Activated B cell treated with CpG ODN at 0.5 μM for 24 hours (primary cell): ENCODE measurements at regions not wholly inside any gene's neighbourhood (a gene's known extent, or its start where the extent isn't known, plus 50 kb on each side); places are given as distances from the start of the nearest gene placed in this dataset.

Experiments
- ATAC-seq: fragments of 200-7000 bp; cut with Tn5 transposase; one replicate; pipeline ENCODE4 v1.10.0; 2021; ENCODE audit warnings: low read depth, mild to moderate bottlenecking, moderate library complexity
- CTCF ChIA-PET: fragments of 350-600 bp; sonication (Branson Sonifier 250); formaldehyde crosslinking; loops from one replicate; lab custom pipeline; 2021; ENCODE audit warnings: antibody characterized with exemption; lab: Charles Lee
- POLR2A ChIA-PET: fragments of 350-600 bp; sonication (Branson Sonifier 250); formaldehyde crosslinking; loops from one replicate; lab custom pipeline; 2021; ENCODE audit warnings: antibody characterized with exemption; lab: Charles Lee
- DNase-seq: peaks from one replicate; pipeline ENCODE4 v3.0.0; 2022
- H3K27ac Mint-ChIP-seq: one replicate; pipeline ENCODE4 v1.8.0; 2020; ENCODE audit warnings: mixed read lengths
- H3K27me3 Mint-ChIP-seq: one replicate; pipeline ENCODE4 v1.8.0; 2021; ENCODE audit warnings: mixed read lengths
- H3K36me3 Mint-ChIP-seq: one replicate; pipeline ENCODE4 v1.8.0; 2021; ENCODE audit warnings: low read depth, mixed read lengths
- H3K4me1 Mint-ChIP-seq: one replicate; pipeline ENCODE4 v1.8.0; 2021; ENCODE audit warnings: mixed read lengths
- H3K4me3 Mint-ChIP-seq: one replicate; pipeline ENCODE4 v1.8.0; 2020; ENCODE audit warnings: mild to moderate bottlenecking, mixed read lengths
- H3K9me3 Mint-ChIP-seq: one replicate; pipeline ENCODE4 v1.8.0; 2020; ENCODE audit warnings: mixed read lengths
- CTCF ChIP-seq: fragments of 200-600 bp; IDR thresholded peaks from one replicate; pipeline ENCODE4 v1.8.0; 2022; ENCODE audit warnings: antibody characterized with exemption, mild to moderate bottlenecking
- intact Hi-C: fragments of 100-400 bp; cut with micrococcal nuclease; formaldehyde crosslinking; loops from one replicate; pipeline ENCODE4 v1.15.1; 2024

GRCh38 chr15:97686324-97686723 is 274.2 kb upstream of the ARRDC4 start:
- H3K36me3 Mint-ChIP-seq: no peaks in the 10 kb centered on the region
- H3K9me3 Mint-ChIP-seq: peaks cover 3% of the 10 kb centered on the region
- ChIA-PET POLR2A (no interaction called here), CTCF (no interaction called here)
- H3K27ac Mint-ChIP-seq: no peak overlapping the region
- TF ChIP-seq CTCF: no peak
- ATAC-seq: no peak
- DNase-seq: no peak
- H3K4me3 Mint-ChIP-seq: no peak overlapping the region
- no peaks in the 10 kb centered on the region for H3K27me3 Mint-ChIP-seq
- intact Hi-C loops: no loop called here
- no peaks in the 10 kb centered on the region for H3K4me1 Mint-ChIP-seq

GRCh38 chr15:97687654-97688053 is 272.8 kb upstream of the ARRDC4 start:
- TF ChIP-seq CTCF: no peak
- intact Hi-C loops: no loop called here
- POLR2A ChIA-PET: no interaction called here

GRCh38 chr15:97688177-97688576 is 272.3 kb upstream of the ARRDC4 start:
- Mint-ChIP-seq H3K36me3 (no peaks in the 10 kb centered on the region), H3K4me3 (no peak overlapping the region), H3K4me1 (no peaks in the 10 kb centered on the region), H3K27ac (no peak overlapping the region), H3K9me3 (peaks cover 3% of the 10 kb centered on the region), H3K27me3 (no peaks in the 10 kb centered on the region)
- ATAC-seq (no peak), DNase-seq (no peak)
- intact Hi-C loops: no loop called here
- ChIA-PET CTCF (no interaction called here), POLR2A (no interaction called here)
- no peak for TF ChIP-seq CTCF

More at GRCh38 chr15:97687654-97688053, 272.8 kb upstream of the ARRDC4 start:
- Mint-ChIP-seq H3K27ac (no peak overlapping the region), H3K4me3 (no peak overlapping the region), H3K27me3 (no peaks in the 10 kb centered on the region), H3K36me3 (no peaks in the 10 kb centered on the region), H3K4me1 (no peaks in the 10 kb centered on the region), H3K9me3 (peaks cover 3% of the 10 kb centered on the region)
- CTCF ChIA-PET: no interaction called here
- DNase-seq: no peak
- no peak for ATAC-seq

- Mint-ChIP-seq H3K9me3 (peaks cover 3% of the 10 kb centered on the region), H3K27me3 (no peaks in the 10 kb centered on the region), H3K27ac (no peak overlapping the region), H3K4me3 (no peak overlapping the region), H3K36me3 (no peaks in the 10 kb centered on the region), H3K4me1 (no peaks in the 10 kb centered on the region)
- ATAC-seq (no peak), DNase-seq (no peak)
- CTCF ChIA-PET: no interaction called here
- POLR2A ChIA-PET: no interaction called here
- intact Hi-C loops: no loop called here
- no peak for TF ChIP-seq CTCF
These were observed 271.6 kb upstream of the ARRDC4 start for GRCh38 chr15:97688886-97689285.

GRCh38 chr15:97691078-97691477 is 269.4 kb upstream of the ARRDC4 start:
- Mint-ChIP-seq H3K4me1 (no peaks in the 10 kb centered on the region), H3K9me3 (peaks cover 3% of the 10 kb centered on the region), H3K27me3 (no peaks in the 10 kb centered on the region), H3K4me3 (no peak overlapping the region), H3K36me3 (no peaks in the 10 kb centered on the region), H3K27ac (no peak overlapping the region)
- ChIA-PET POLR2A (no interaction called here), CTCF (no interaction called here)
- ATAC-seq (no peak), DNase-seq (no peak)
- intact Hi-C loops: no loop called here
- TF ChIP-seq CTCF: no peak
